ENCODE measurements at regions not wholly inside any gene's neighbourhood (a gene's known extent, or its start where the extent isn't known, plus 50 kb on each side); places are given as distances from the start of the nearest gene placed in this dataset.
"Not testable (repeated sequence)": the region's sequence is repeated elsewhere in the genome, so short reads cannot be mapped to it uniquely, and the experiment has no call there.

- TF ChIP-seq ELF1 (IDR thresholded peaks at IDR 0.05; ENCODE audit: borderline replicate concordance, low read depth): no peak
- no peak for TF ChIP-seq POLR2A (IDR thresholded peaks at IDR 0.05; ENCODE audit: borderline replicate concordance, extremely low read depth, insufficient read depth, insufficient read length)
Measured at GRCh38 chr17:52892334-52892733, 733.8 kb upstream of the CA10 start (continued).

GRCh38 chr17:52885882-52886281, 727.4 kb upstream of the CA10 start:
- no peak for TF ChIP-seq TCF7L2 (IDR thresholded peaks at IDR 0.05; ENCODE audit: borderline replicate concordance, extremely low read depth, insufficient read depth, insufficient read length)
- no peak for TF ChIP-seq ELF1 (IDR thresholded peaks at IDR 0.05; ENCODE audit: borderline replicate concordance, low read depth)
- TF ChIP-seq CBX3 (IDR thresholded peaks at IDR 0.05; ENCODE audit: low read depth): no peak
- no peak for TF ChIP-seq CEBPB (IDR thresholded peaks at IDR 0.05; ENCODE audit: low read depth)
- ChIA-PET POLR2A (no interaction called here), RAD21 (ENCODE audit: low non-redundant PET in 1 of 2, low total read pairs in 2 of 2, uncharacterized antibody in 2 of 2, unreplicated experiment in 2 of 2) (no interaction called here), CTCF (no interaction called here)
- no peak overlapping the region for H2AFZ ChIP-seq (ENCODE audit: low read depth, low read length, poor library complexity, severe bottlenecking)
- H4K20me1 ChIP-seq (ENCODE audit: insufficient read depth): no peaks in the 10 kb centered on the region
- H3K27ac ChIP-seq (ENCODE audit: low read depth, low read length): no peak overlapping the region
- no peaks in the 10 kb centered on the region for H3K4me1 ChIP-seq (ENCODE audit: control insufficient read depth in 1 of 2, insufficient read depth in 2 of 2, low read length in 2 of 2)
- intact Hi-C loops (cut with micrococcal nuclease): no loop called here
- H3K9me3 ChIP-seq (ENCODE audit: control insufficient read depth in 1 of 2, insufficient read depth in 1 of 2, low read depth in 1 of 2, low read length in 2 of 2): peaks cover 18 to 25% of the 10 kb centered on the region in 2 experiments; a peak in 3 of 4 replicates
- no peaks in the 10 kb centered on the region for H3K27me3 ChIP-seq (ENCODE audit: insufficient read depth, low read length)
- no peaks in the 10 kb centered on the region for H3K36me3 ChIP-seq (ENCODE audit: control insufficient read depth in 1 of 2, insufficient read depth in 2 of 2, low read length in 2 of 2)
- ATAC-seq (no peak), DNase-seq (ENCODE audit: low read depth, low spot score) (no peak)
- no peak overlapping the region for H3K4me2 ChIP-seq (ENCODE audit: low read length)
- no peaks in the 10 kb centered on the region for H3K9me2 ChIP-seq (ENCODE audit: insufficient read depth)
- no TSS peak for BruUV-seq (replicated peaks)
- no peak overlapping the region for H3K9ac ChIP-seq (ENCODE audit: low read length)
- no peak overlapping the region for H3K4me3 ChIP-seq (replicated peaks in 1 of 2; ENCODE audit: low read depth in 1 of 2, low read length in 2 of 2)
- no peaks in the 10 kb centered on the region for H3K79me2 ChIP-seq (ENCODE audit: insufficient read depth, low read length)

- H3K4me3 ChIP-seq (replicated peaks in 1 of 2; ENCODE audit: low read depth in 1 of 2, low read length in 2 of 2); H3K4me1 ChIP-seq (ENCODE audit: control insufficient read depth in 1 of 2, insufficient read depth in 2 of 2, low read length in 2 of 2); DNase-seq (ENCODE audit: low read depth, low spot score); intact Hi-C loops (cut with micrococcal nuclease); H4K20me1 ChIP-seq (ENCODE audit: insufficient read depth); BruUV-seq (replicated peaks); CTCF ChIA-PET; RAD21 ChIA-PET (ENCODE audit: low non-redundant PET in 1 of 2, low total read pairs in 2 of 2, uncharacterized antibody in 2 of 2, unreplicated experiment in 2 of 2); H3K9me2 ChIP-seq (ENCODE audit: insufficient read depth); H2AFZ ChIP-seq (ENCODE audit: low read depth, low read length, poor library complexity, severe bottlenecking); H3K27ac ChIP-seq (ENCODE audit: low read depth, low read length); H3K9ac ChIP-seq (ENCODE audit: low read length); H3K79me2 ChIP-seq (ENCODE audit: insufficient read depth, low read length); H3K36me3 ChIP-seq (ENCODE audit: control insufficient read depth in 1 of 2, insufficient read depth in 2 of 2, low read length in 2 of 2); ATAC-seq; H3K4me2 ChIP-seq (ENCODE audit: low read length); H3K27me3 ChIP-seq (ENCODE audit: insufficient read depth, low read length); POLR2A ChIA-PET: not testable (repeated sequence)
- peaks cover 15 to 23% of the 10 kb centered on the region in 2 experiments; a peak in 3 of 4 replicates for H3K9me3 ChIP-seq (ENCODE audit: control insufficient read depth in 1 of 2, insufficient read depth in 1 of 2, low read depth in 1 of 2, low read length in 2 of 2)
Measured at GRCh38 chr17:52883907-52884491, 725.5 kb upstream of the CA10 start.

- H4K20me1 ChIP-seq (ENCODE audit: insufficient read depth); H3K9ac ChIP-seq (ENCODE audit: low read length); BruUV-seq (replicated peaks); POLR2A ChIA-PET; RAD21 ChIA-PET (ENCODE audit: low non-redundant PET in 1 of 2, low total read pairs in 2 of 2, uncharacterized antibody in 2 of 2, unreplicated experiment in 2 of 2); H3K36me3 ChIP-seq (ENCODE audit: control insufficient read depth in 1 of 2, insufficient read depth in 2 of 2, low read length in 2 of 2); CTCF ChIA-PET; H3K27me3 ChIP-seq (ENCODE audit: insufficient read depth, low read length); DNase-seq (ENCODE audit: low read depth, low spot score); ATAC-seq; H3K9me2 ChIP-seq (ENCODE audit: insufficient read depth); H3K79me2 ChIP-seq (ENCODE audit: insufficient read depth, low read length); H3K4me2 ChIP-seq (ENCODE audit: low read length); H2AFZ ChIP-seq (ENCODE audit: low read depth, low read length, poor library complexity, severe bottlenecking); H3K4me3 ChIP-seq (replicated peaks in 1 of 2; ENCODE audit: low read depth in 1 of 2, low read length in 2 of 2); intact Hi-C loops (cut with micrococcal nuclease); H3K4me1 ChIP-seq (ENCODE audit: control insufficient read depth in 1 of 2, insufficient read depth in 2 of 2, low read length in 2 of 2); H3K27ac ChIP-seq (ENCODE audit: low read depth, low read length): not testable (repeated sequence)
- H3K9me3 ChIP-seq (ENCODE audit: control insufficient read depth in 1 of 2, insufficient read depth in 1 of 2, low read depth in 1 of 2, low read length in 2 of 2): peaks cover 21 to 38% of the 10 kb centered on the region in 2 experiments; a peak in 2 of 4 replicates
Measured at GRCh38 chr17:52846767-52847166, 688.3 kb upstream of the CA10 start.

All from HCT116 (cell line).